Activated CD8-positive, alpha-beta T cell treated with anti-CD3 and anti-CD28 coated beads for 36 hours (primary cell): ENCODE measurements at regions not wholly inside any gene's neighbourhood (a gene's known extent, or its start where the extent isn't known, plus 50 kb on each side); places are given as distances from the start of the nearest gene placed in this dataset.
"Not testable (repeated sequence)": the region's sequence is repeated elsewhere in the genome, so short reads cannot be mapped to it uniquely, and the experiment has no call there.

Experiments
- ATAC-seq: fragments of 200-7000 bp; cut with Tn5 transposase; one replicate; pipeline ENCODE4 v1.10.0; 2021; ENCODE audit warnings: mild to moderate bottlenecking, moderate library complexity
- CTCF ChIA-PET: fragments of 350-600 bp; sonication (Branson Sonifier 250); formaldehyde crosslinking; loops from one replicate; lab custom pipeline; 2021; ENCODE audit warnings: antibody characterized with exemption; lab: Charles Lee
- POLR2A ChIA-PET: fragments of 350-600 bp; sonication (Branson Sonifier 250); formaldehyde crosslinking; loops from one replicate; lab custom pipeline; 2021; ENCODE audit warnings: antibody characterized with exemption; lab: Charles Lee
- DNase-seq: peaks from one replicate; pipeline ENCODE4 v3.0.0-alpha.2; 2020
- H3K27ac Mint-ChIP-seq: one replicate; pipeline ENCODE4 v1.8.0; 2021; ENCODE audit warnings: mild to moderate bottlenecking, mixed read lengths
- H3K27me3 Mint-ChIP-seq: one replicate; pipeline ENCODE4 v1.8.0; 2021; ENCODE audit warnings: mixed read lengths
- H3K36me3 Mint-ChIP-seq: one replicate; pipeline ENCODE4 v1.8.0; 2021; ENCODE audit warnings: low read depth, mixed read lengths
- H3K4me1 Mint-ChIP-seq: one replicate; pipeline ENCODE4 v1.8.0; 2021; ENCODE audit warnings: low read depth, mixed read lengths
- H3K4me3 Mint-ChIP-seq: one replicate; pipeline ENCODE4 v1.8.0; 2021; ENCODE audit warnings: mild to moderate bottlenecking, moderate library complexity, mixed read lengths
- H3K9me3 Mint-ChIP-seq: one replicate; pipeline ENCODE4 v1.8.0; 2021; ENCODE audit warnings: mixed read lengths
- CTCF ChIP-seq: fragments of 200-600 bp; IDR thresholded peaks from one replicate; pipeline ENCODE4 v1.8.0; 2022; ENCODE audit warnings: antibody characterized with exemption, mild to moderate bottlenecking
- intact Hi-C: fragments of 100-400 bp; cut with micrococcal nuclease; formaldehyde crosslinking; loops from one replicate; pipeline ENCODE4 v1.10.0; 2022

- H3K4me3 Mint-ChIP-seq, result no peak overlapping the region
- CTCF ChIA-PET, result no interaction called here
- TF ChIP-seq CTCF, result no peak
- no peaks in the 10 kb centered on the region for H3K9me3 Mint-ChIP-seq
- POLR2A ChIA-PET, result interaction anchor here (1.3 kb wide), 1 partner anchor 33 kb away, joined by 4 read pairs; no protein-coding TSS in a partner anchor
- no peak for ATAC-seq
- H3K27ac Mint-ChIP-seq, result no peak overlapping the region
- no peaks in the 10 kb centered on the region for H3K36me3 Mint-ChIP-seq
- H3K27me3 Mint-ChIP-seq, result peaks cover 11% of the 10 kb centered on the region
- no peak for DNase-seq
- H3K4me1 Mint-ChIP-seq, result no peaks in the 10 kb centered on the region
- intact Hi-C loops, result no loop called here
Measured at GRCh38 chr9:97788763-97789663, 64.0 kb upstream of the FOXE1 start.

- DNase-seq (no peak), ATAC-seq (no peak)
- intact Hi-C loops, result no loop called here
- no peak for TF ChIP-seq CTCF
- no peaks in the 10 kb centered on the region for H3K36me3 Mint-ChIP-seq
- H3K9me3 Mint-ChIP-seq, result no peaks in the 10 kb centered on the region
- POLR2A ChIA-PET, result interaction anchor here (1.3 kb wide), 1 partner anchor 35 kb away, joined by 4 read pairs; no protein-coding TSS in a partner anchor
- H3K27me3 Mint-ChIP-seq, result peaks cover 11% of the 10 kb centered on the region
- CTCF ChIA-PET, result interaction anchor here (1.6 kb wide), 1 partner anchor 12 kb away, joined by 4 read pairs; no protein-coding TSS in a partner anchor
- no peaks in the 10 kb centered on the region for H3K4me1 Mint-ChIP-seq
- no peak overlapping the region for H3K4me3 Mint-ChIP-seq
- no peak overlapping the region for H3K27ac Mint-ChIP-seq
Measured at GRCh38 chr9:97790542-97790941, 62.5 kb upstream of the FOXE1 start.

- Mint-ChIP-seq H3K27ac (no peak overlapping the region), H3K4me3 (no peak overlapping the region), H3K9me3 (no peaks in the 10 kb centered on the region), H3K4me1 (no peaks in the 10 kb centered on the region), H3K36me3 (no peaks in the 10 kb centered on the region), H3K27me3 (peaks cover 11% of the 10 kb centered on the region)
- ATAC-seq, result no peak
- TF ChIP-seq CTCF, result no peak
- CTCF ChIA-PET, result interaction anchor here (0.7 to 1.6 kb wide), 2 partner anchors 11 to 99 kb away, joined by 3 to 4 read pairs; no protein-coding TSS in a partner anchor
- POLR2A ChIA-PET, result interaction anchor here (1.0 kb wide), 1 partner anchor 9 kb away, joined by 3 read pairs; no protein-coding TSS in a partner anchor
- DNase-seq, result no peak
- intact Hi-C loops, result no loop called here
Measured at GRCh38 chr9:97791542-97791941, 61.5 kb upstream of the FOXE1 start.

GRCh38 chr9:97793067-97793466 lies 60.0 kb upstream of the FOXE1 start:
- Mint-ChIP-seq H3K9me3 (no peaks in the 10 kb centered on the region), H3K4me3 (no peak overlapping the region), H3K4me1 (no peaks in the 10 kb centered on the region), H3K36me3 (no peaks in the 10 kb centered on the region), H3K27me3 (peaks cover 7% of the 10 kb centered on the region), H3K27ac (no peak overlapping the region)
- ATAC-seq (no peak), DNase-seq (no peak)
- CTCF ChIA-PET, result no interaction called here
- POLR2A ChIA-PET, result interaction anchor here (0.5 kb wide), 1 partner anchor 18 kb away, joined by 3 read pairs; no protein-coding TSS in a partner anchor
- intact Hi-C loops, result no loop called here
- no peak for TF ChIP-seq CTCF

GRCh38 chr9:97794666-97795065 lies 58.4 kb upstream of the FOXE1 start:
- Mint-ChIP-seq H3K36me3 (no peaks in the 10 kb centered on the region), H3K27ac (no peak overlapping the region), H3K4me1 (no peaks in the 10 kb centered on the region), H3K27me3 (no peaks in the 10 kb centered on the region), H3K4me3 (no peak overlapping the region), H3K9me3 (no peaks in the 10 kb centered on the region)
- no peak for ATAC-seq
- ChIA-PET POLR2A (no interaction called here), CTCF (no interaction called here)
- DNase-seq, result no peak
- intact Hi-C loops, result no loop called here
- TF ChIP-seq CTCF, result no peak

GRCh38 chr9:97796176-97796575 lies 56.9 kb upstream of the FOXE1 start:
- H3K27ac Mint-ChIP-seq, H3K27me3 Mint-ChIP-seq, H3K9me3 Mint-ChIP-seq, CTCF ChIA-PET, intact Hi-C loops, H3K4me1 Mint-ChIP-seq, ATAC-seq, DNase-seq, H3K4me3 Mint-ChIP-seq, POLR2A ChIA-PET, H3K36me3 Mint-ChIP-seq: not testable (repeated sequence)
